ENCODE measurements at regions not wholly inside any gene's neighbourhood (a gene's known extent, or its start where the extent isn't known, plus 50 kb on each side); places are given as distances from the start of the nearest gene placed in this dataset.

- TF ChIP-seq CTCF (IDR thresholded peaks at IDR 0.05 in 4 of 5, conservative IDR thresholded peaks at IDR 0.05 in 1 of 5) (no peak), POLR2A (IDR thresholded peaks at IDR 0.05) (no peak)
Observed at GRCh38 chr1:96358057-96358456, 363.5 kb upstream of the PTBP2 start.

Data from gastrocnemius medialis (tissue), 4 donors.